Immature natural killer cell (primary cell): ENCODE measurements at regions not wholly inside any gene's neighbourhood (a gene's known extent, or its start where the extent isn't known, plus 50 kb on each side); places are given as distances from the start of the nearest gene placed in this dataset.

Source experiments
- DNase-seq, 3 donors: peaks; one replicate each; pipeline ENCODE4 v3.0.0; 2022; ENCODE audit warnings: mixed read lengths in 1 of 3
- H3K27ac Mint-ChIP-seq, 6 donors: one replicate each; pipeline ENCODE4 v1.8.0; 2020; ENCODE audit warnings: mixed read lengths in 6 of 6, mild to moderate bottlenecking in 5 of 6, inconsistent platforms in 4 of 6, moderate library complexity in 3 of 6
- H3K27me3 Mint-ChIP-seq, 3 donors: one replicate each; pipeline ENCODE4 v1.8.0; 2020 to 2021; ENCODE audit warnings: low read depth in 3 of 3, mild to moderate bottlenecking in 3 of 3, mixed read lengths in 3 of 3, moderate library complexity in 3 of 3, inconsistent platforms in 1 of 3
- H3K36me3 Mint-ChIP-seq, 3 donors: one replicate each; pipeline ENCODE4 v1.8.0; 2020; ENCODE audit warnings: mixed read lengths in 3 of 3, inconsistent platforms in 2 of 3, mild to moderate bottlenecking in 2 of 3
- H3K4me1 Mint-ChIP-seq, 2 donors: one replicate each; pipeline ENCODE4 v1.8.0; 2020; ENCODE audit warnings: inconsistent platforms in 2 of 2, mild to moderate bottlenecking in 2 of 2, mixed read lengths in 2 of 2, moderate library complexity in 1 of 2
- H3K4me3 Mint-ChIP-seq, 5 donors: one replicate each; pipeline ENCODE4 v1.8.0; 2020; ENCODE audit warnings: mild to moderate bottlenecking in 5 of 5, mixed read lengths in 5 of 5, inconsistent platforms in 3 of 5, moderate library complexity in 3 of 5
- H3K9me3 Mint-ChIP-seq, 6 donors: one replicate each; pipeline ENCODE4 v1.8.0; 2020; ENCODE audit warnings: mild to moderate bottlenecking in 6 of 6, mixed read lengths in 6 of 6, inconsistent platforms in 4 of 6, moderate library complexity in 3 of 6

GRCh38 chr13:73287831-73288230 is 229.0 kb downstream of the KLF5 start:
- Mint-ChIP-seq H3K9me3 (no peaks in the 10 kb centered on the region), H3K27ac (no peak overlapping the region), H3K36me3 (no peaks in the 10 kb centered on the region), H3K4me3 (no peak overlapping the region), H3K27me3 (peaks cover 2 to 3% (median 2%) of the 10 kb centered on the region in 3 donors), H3K4me1 (no peaks in the 10 kb centered on the region)
- no peak for DNase-seq

- Mint-ChIP-seq H3K4me3 (no peak overlapping the region), H3K27ac (no peak overlapping the region), H3K27me3 (peaks cover 2 to 3% (median 2%) of the 10 kb centered on the region in 3 donors), H3K9me3 (no peaks in the 10 kb centered on the region), H3K4me1 (no peaks in the 10 kb centered on the region), H3K36me3 (no peaks in the 10 kb centered on the region)
- no peak for DNase-seq
Measured at GRCh38 chr13:73286942-73287620, 228.3 kb downstream of the KLF5 start.

GRCh38 chr13:73286177-73286576 is 227.4 kb downstream of the KLF5 start:
- H3K36me3 Mint-ChIP-seq: no peaks in the 10 kb centered on the region
- H3K27me3 Mint-ChIP-seq: peaks cover 0 to 2% (median 2%) of the 10 kb centered on the region in 3 donors
- H3K27ac Mint-ChIP-seq: no peak overlapping the region
- H3K4me3 Mint-ChIP-seq: no peak overlapping the region
- no peaks in the 10 kb centered on the region for H3K4me1 Mint-ChIP-seq
- no peaks in the 10 kb centered on the region for H3K9me3 Mint-ChIP-seq
- no peak for DNase-seq

GRCh38 chr13:73284081-73284874 is 225.5 kb downstream of the KLF5 start:
- H3K4me3 Mint-ChIP-seq: no peak overlapping the region
- H3K27ac Mint-ChIP-seq: no peak overlapping the region
- H3K9me3 Mint-ChIP-seq: no peaks in the 10 kb centered on the region
- H3K36me3 Mint-ChIP-seq: no peaks in the 10 kb centered on the region
- DNase-seq: no peak
- H3K4me1 Mint-ChIP-seq: no peaks in the 10 kb centered on the region
- peaks cover 0 to 2% (median 0%) of the 10 kb centered on the region in 3 donors for H3K27me3 Mint-ChIP-seq

DNA sequence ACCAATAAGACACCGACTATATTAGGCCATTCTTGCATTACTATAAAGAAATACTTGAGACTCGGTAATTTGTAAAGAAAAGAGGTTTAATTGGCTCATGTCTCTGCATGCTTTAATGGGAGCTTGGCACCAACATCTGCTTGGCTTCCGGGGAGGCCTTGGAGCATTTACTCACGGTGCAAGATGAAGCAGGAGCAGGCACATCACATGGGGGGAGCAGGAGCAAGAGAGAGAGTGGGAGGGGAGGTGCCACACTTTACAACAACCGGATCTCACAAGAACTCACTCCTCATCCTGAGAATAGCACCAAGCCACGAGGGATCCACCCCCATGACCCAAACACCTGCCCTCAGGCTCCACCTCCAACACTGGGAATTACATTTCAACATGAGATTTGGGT is 224.8 kb downstream of the KLF5 start:
- no peaks in the 10 kb centered on the region for H3K4me1 Mint-ChIP-seq
- H3K4me3 Mint-ChIP-seq: no peak overlapping the region
- H3K27me3 Mint-ChIP-seq: peaks cover 0 to 2% (median 0%) of the 10 kb centered on the region in 3 donors
- DNase-seq: no peak
- no peaks in the 10 kb centered on the region for H3K9me3 Mint-ChIP-seq
- H3K27ac Mint-ChIP-seq: no peak overlapping the region
- H3K36me3 Mint-ChIP-seq: no peaks in the 10 kb centered on the region

DNA sequence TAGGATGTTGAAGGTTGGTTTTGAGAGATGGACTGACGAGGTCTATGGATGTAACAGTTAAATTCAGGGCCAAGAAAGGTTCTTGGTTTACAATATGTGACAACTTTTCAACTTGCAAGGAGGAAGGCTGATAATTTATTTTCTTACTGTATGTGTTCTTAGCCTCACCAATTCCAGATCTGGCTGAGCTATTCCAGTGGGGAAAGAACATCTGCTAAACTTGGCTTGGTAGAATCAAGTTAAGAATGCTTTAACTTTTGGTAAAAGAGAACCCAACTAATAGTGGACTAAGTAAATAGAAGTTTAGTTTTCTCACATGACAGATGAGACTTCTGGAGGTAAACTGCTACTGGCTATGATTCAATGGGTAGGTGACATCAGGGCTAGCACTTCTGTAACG is 222.9 kb downstream of the KLF5 start:
- no peak for DNase-seq
- no peak overlapping the region for H3K4me3 Mint-ChIP-seq
- peaks cover 0 to 4% (median 1%) of the 10 kb centered on the region in 3 donors for H3K27me3 Mint-ChIP-seq
- H3K4me1 Mint-ChIP-seq: no peaks in the 10 kb centered on the region
- no peaks in the 10 kb centered on the region for H3K9me3 Mint-ChIP-seq
- no peaks in the 10 kb centered on the region for H3K36me3 Mint-ChIP-seq
- no peak overlapping the region for H3K27ac Mint-ChIP-seq

DNA sequence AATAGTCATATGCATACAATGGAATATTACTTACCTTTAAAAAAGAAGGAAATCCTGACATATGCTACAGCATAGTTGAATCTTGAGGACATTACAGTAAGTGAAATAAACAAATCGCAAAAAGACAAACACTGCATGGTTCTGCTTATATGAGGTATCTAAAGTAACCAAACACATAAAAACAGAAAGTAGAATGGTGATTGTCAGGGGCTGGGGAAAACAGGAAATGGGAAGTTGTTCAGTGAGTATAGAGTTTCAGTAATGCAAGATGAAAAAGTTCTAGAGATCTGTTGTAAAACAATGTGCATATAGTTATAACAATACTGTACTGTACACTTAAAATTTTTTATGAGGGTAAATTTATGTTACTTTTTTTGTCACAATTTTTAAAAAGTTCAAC is 219.4 kb downstream of the KLF5 start:
- no peak for DNase-seq
- Mint-ChIP-seq H3K4me3 (no peak overlapping the region), H3K9me3 (no peaks in the 10 kb centered on the region), H3K27me3 (peaks cover 2 to 3% (median 2%) of the 10 kb centered on the region in 3 donors), H3K27ac (no peak overlapping the region), H3K36me3 (no peaks in the 10 kb centered on the region), H3K4me1 (no peaks in the 10 kb centered on the region)

GRCh38 chr13:73275163-73275562 is 216.4 kb downstream of the KLF5 start:
- no peak overlapping the region for H3K27ac Mint-ChIP-seq

DNA sequence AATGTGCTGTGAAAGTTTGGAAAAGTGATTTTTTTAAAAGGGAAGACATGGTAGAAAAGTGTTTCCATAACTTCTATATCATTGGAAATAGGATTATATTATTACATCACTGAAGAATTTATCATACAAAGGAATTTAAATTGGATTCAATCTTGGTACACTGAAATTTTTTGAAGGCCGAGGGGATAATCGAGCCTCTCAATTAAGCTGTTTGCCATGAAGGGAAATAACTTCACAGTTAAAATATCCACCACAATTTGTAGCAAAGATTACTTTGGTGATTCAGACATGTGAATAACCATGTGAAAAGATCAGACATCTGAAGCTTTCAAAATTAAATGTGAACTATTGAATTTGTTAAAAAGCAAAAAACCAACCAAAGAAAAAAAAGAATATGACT is 215.3 kb downstream of the KLF5 start:
- H3K27me3 Mint-ChIP-seq: peaks cover 2 to 5% (median 2%) of the 10 kb centered on the region in 3 donors
- H3K9me3 Mint-ChIP-seq: peaks cover 0 to 4% (median 0%) of the 10 kb centered on the region in 6 donors
- DNase-seq: no peak
- H3K27ac Mint-ChIP-seq: no peak overlapping the region
- H3K4me1 Mint-ChIP-seq: no peaks in the 10 kb centered on the region
- H3K36me3 Mint-ChIP-seq: no peaks in the 10 kb centered on the region
- no peak overlapping the region for H3K4me3 Mint-ChIP-seq

More at GRCh38 chr13:73275163-73275562, 216.4 kb downstream of the KLF5 start:
- Mint-ChIP-seq H3K4me1 (no peaks in the 10 kb centered on the region), H3K36me3 (no peaks in the 10 kb centered on the region), H3K4me3 (no peak overlapping the region), H3K27me3 (peaks cover 2 to 5% (median 2%) of the 10 kb centered on the region in 3 donors), H3K9me3 (no peaks in the 10 kb centered on the region)
- DNase-seq: no peak

GRCh38 chr13:73273745-73274144 is 214.9 kb downstream of the KLF5 start:
- Mint-ChIP-seq H3K36me3 (no peaks in the 10 kb centered on the region), H3K9me3 (peaks cover 0 to 4% (median 0%) of the 10 kb centered on the region in 6 donors), H3K27me3 (peaks cover 2 to 5% (median 2%) of the 10 kb centered on the region in 3 donors), H3K4me3 (no peak overlapping the region), H3K4me1 (no peaks in the 10 kb centered on the region), H3K27ac (no peak overlapping the region)
- no peak for DNase-seq

GRCh38 chr13:73273276-73273675 is 214.5 kb downstream of the KLF5 start:
- Mint-ChIP-seq H3K27me3 (peaks cover 2 to 4% (median 2%) of the 10 kb centered on the region in 3 donors), H3K36me3 (no peaks in the 10 kb centered on the region), H3K4me3 (no peak overlapping the region), H3K27ac (no peak overlapping the region), H3K4me1 (no peaks in the 10 kb centered on the region), H3K9me3 (peaks cover 0 to 4% (median 0%) of the 10 kb centered on the region in 6 donors)
- DNase-seq: no peak

DNA sequence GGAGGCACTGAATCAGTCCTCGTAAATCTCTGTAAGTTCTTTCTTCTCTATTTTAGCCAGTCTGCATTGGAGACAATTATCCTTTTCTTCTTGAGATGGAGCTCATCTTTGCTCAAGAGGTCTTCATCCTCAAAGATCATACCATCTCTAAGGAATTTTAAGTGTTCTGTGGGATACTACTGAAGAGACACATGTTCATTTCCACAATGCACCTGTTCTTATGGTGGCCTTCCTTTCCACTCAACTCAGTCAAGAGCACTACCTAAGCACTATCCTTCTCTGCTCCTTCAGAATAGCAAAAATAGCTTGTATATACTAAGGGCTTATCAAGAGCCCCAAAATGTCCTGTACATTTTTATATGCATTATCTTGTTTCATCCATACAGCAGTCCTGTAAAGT is 214.0 kb downstream of the KLF5 start:
- DNase-seq: no peak
- Mint-ChIP-seq H3K27ac (no peak overlapping the region), H3K4me1 (no peaks in the 10 kb centered on the region), H3K27me3 (peaks cover 0 to 4% (median 2%) of the 10 kb centered on the region in 3 donors), H3K36me3 (no peaks in the 10 kb centered on the region), H3K4me3 (no peak overlapping the region), H3K9me3 (peaks cover 0 to 4% (median 0%) of the 10 kb centered on the region in 6 donors)

DNA sequence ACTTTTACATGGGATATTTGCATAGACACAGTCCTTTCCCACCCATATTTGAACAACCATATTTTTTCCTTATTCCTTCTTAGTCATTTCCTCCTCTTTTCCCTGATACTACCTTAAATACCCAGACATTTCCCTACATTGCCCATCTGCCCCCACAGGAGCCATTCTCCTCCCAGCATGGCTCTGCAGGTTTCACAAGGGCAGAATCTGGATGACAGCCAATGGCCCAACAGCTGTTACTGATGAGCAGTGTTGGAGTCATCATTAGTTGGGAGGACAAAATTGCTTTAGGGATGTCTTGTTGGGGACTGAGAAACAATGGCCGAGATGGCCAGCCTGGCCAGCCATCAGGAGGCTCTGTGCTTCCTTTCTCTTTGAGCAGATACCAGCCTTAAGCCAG is 209.5 kb downstream of the KLF5 start:
- Mint-ChIP-seq H3K4me1 (no peaks in the 10 kb centered on the region), H3K4me3 (no peak overlapping the region), H3K36me3 (no peaks in the 10 kb centered on the region), H3K9me3 (peaks cover 0 to 4% (median 0%) of the 10 kb centered on the region in 6 donors), H3K27ac (no peak overlapping the region), H3K27me3 (peaks cover 0 to 3% (median 2%) of the 10 kb centered on the region in 3 donors)
- DNase-seq: no peak

DNA sequence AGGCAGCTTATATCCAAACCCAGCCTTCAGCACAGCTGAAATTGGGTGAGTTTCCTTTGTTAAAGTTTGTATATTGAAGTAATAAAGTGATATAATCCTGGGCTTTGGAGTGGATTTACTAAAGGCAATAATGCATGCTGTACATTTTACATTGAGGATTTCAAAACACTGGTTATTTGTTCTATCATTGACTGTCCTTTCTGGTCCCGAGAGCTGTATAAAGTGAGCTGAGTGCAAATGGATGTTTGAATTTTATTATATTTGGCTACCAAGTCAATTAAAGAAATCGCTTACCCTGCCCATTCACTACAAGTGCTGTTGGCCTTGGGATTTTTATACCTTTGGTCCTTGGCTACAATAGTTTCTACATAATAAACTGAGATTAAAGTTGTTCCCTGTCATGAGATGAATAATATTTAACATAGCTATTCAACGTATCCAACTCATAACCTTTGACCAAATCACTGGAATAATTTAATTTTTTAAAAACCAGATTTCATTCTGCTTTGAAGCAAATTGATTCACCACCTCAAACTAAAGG is 207.9 kb downstream of the KLF5 start:
- H3K4me3 Mint-ChIP-seq: no peak overlapping the region
- no peak overlapping the region for H3K27ac Mint-ChIP-seq
- no peak for DNase-seq
- no peaks in the 10 kb centered on the region for H3K36me3 Mint-ChIP-seq
- peaks cover 0 to 4% (median 0%) of the 10 kb centered on the region in 6 donors for H3K9me3 Mint-ChIP-seq
- no peaks in the 10 kb centered on the region for H3K4me1 Mint-ChIP-seq
- H3K27me3 Mint-ChIP-seq: peaks cover 0 to 3% (median 0%) of the 10 kb centered on the region in 3 donors
